ENCODE measurements at regions not wholly inside any gene's neighbourhood (a gene's known extent, or its start where the extent isn't known, plus 50 kb on each side); places are given as distances from the start of the nearest gene placed in this dataset.

- TF ChIP-seq POLR2A (IDR thresholded peaks at IDR 0.05): no peak
- peak in 3 of 4 experiments; percentile 21 to 43 (median 25) for TF ChIP-seq CTCF (IDR thresholded peaks at IDR 0.05)
- no peak for TF ChIP-seq POLR2AphosphoS5 (IDR thresholded peaks at IDR 0.05)
Observed at GRCh38 chr21:18522181-18522972, 118.8 kb upstream of the TMPRSS15 start.
